Lower leg skin (tissue), 4 donors: ENCODE measurements at regions not wholly inside any gene's neighbourhood (a gene's known extent, or its start where the extent isn't known, plus 50 kb on each side); places are given as distances from the start of the nearest gene placed in this dataset.

ENCODE experiments used
- DNase-seq, 2 donors: peaks; one replicate each; pipeline ENCODE4 v3.0.0-alpha.2; 2019; ENCODE audit warnings: low spot score in 2 of 2
- H3K4me3 ChIP-seq: fragments of 200-600 bp; sonication (generic); 2 replicates; pipeline ENCODE4 v1.5.1; 2017; ENCODE audit warnings: mild to moderate bottlenecking, low read depth; ENCODE audit not compliant: poor library complexity, severe bottlenecking
- POLR2A ChIP-seq, 2 donors: fragments of 450-650 bp; IDR thresholded peaks; one replicate each; pipeline ENCODE4 v1.6.1; 2016 to 2017; ENCODE audit warnings: antibody characterized with exemption in 2 of 2, mild to moderate bottlenecking in 1 of 2, moderate library complexity in 1 of 2
- WGBS, 2 donors: methylation state at CpG; one replicate each; pipeline ENCODE4 v1.1.5; 2018; 5-methylcytosine and 5-hydroxymethylcytosine counted together
- intact Hi-C: fragments of 100-400 bp; cut with DNase I; formaldehyde crosslinking; loops from one replicate; pipeline ENCODE4 v1.15.0; 2023; ENCODE audit warnings: low total_unique reads
- TF ChIP-seq, protein P1 (sequence below), 3 donors: fragments of 450-650 bp; IDR thresholded peaks; one replicate each; pipeline ENCODE4 v1.5.1; 2016; ENCODE audit warnings: antibody characterized with exemption in 3 of 3, mild to moderate bottlenecking in 3 of 3, moderate library complexity in 2 of 3

DNA sequence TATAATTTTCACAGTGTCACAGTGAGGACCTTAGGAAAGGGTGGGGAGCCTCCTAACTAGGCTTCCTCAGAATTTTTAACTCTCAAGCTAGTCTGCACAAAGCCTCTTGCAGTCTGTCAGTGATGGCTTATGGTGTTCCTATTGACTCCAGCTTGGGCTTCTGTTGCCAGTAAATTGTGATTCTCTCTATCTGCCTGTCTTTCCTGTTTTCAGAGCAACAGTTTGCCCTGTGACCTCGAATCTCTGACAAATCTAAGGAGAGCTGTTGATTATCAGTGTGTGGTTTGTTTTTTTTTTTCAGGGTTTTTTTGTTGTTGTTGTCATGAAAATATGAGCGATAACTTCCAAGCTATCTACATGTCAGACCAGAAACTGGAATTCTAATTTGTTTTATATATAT, 423.2 kb upstream of the B3GALT2 start:
- intact Hi-C loops: no loop called here
- DNase-seq: no peak
- no peak overlapping the region for H3K4me3 ChIP-seq
- WGBS, 2 donors: 58 to 69% methylated on average over 2 of the region's 2 CpGs
- TF ChIP-seq POLR2A (IDR thresholded peaks at IDR 0.05): no peak
- TF ChIP-seq, protein P1, sequence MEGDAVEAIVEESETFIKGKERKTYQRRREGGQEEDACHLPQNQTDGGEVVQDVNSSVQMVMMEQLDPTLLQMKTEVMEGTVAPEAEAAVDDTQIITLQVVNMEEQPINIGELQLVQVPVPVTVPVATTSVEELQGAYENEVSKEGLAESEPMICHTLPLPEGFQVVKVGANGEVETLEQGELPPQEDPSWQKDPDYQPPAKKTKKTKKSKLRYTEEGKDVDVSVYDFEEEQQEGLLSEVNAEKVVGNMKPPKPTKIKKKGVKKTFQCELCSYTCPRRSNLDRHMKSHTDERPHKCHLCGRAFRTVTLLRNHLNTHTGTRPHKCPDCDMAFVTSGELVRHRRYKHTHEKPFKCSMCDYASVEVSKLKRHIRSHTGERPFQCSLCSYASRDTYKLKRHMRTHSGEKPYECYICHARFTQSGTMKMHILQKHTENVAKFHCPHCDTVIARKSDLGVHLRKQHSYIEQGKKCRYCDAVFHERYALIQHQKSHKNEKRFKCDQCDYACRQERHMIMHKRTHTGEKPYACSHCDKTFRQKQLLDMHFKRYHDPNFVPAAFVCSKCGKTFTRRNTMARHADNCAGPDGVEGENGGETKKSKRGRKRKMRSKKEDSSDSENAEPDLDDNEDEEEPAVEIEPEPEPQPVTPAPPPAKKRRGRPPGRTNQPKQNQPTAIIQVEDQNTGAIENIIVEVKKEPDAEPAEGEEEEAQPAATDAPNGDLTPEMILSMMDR (IDR thresholded peaks at IDR 0.05): no peak

DNA sequence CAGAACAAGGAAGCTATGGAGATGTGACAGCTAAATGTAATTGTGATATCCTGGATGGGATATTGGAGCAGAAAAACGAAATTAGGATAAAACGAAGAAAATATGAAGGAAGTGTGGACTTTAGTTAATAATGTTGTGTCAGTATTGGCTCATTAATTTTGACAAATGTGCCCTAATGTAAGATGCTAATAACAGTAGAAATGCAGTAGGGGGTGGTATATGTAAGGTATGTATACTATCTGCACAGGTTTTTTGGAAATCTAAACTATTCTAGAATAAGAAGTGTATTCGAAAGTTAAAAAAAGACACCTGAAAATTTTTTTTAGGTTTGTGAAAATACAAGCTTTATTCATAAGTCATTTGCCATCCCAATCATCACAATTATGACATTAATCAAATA, 421.4 kb upstream of the B3GALT2 start:
- intact Hi-C loops: no loop called here
- WGBS, 2 donors: 85 to 92% methylated on average over 3 of the region's 3 CpGs
- TF ChIP-seq, protein P1 (IDR thresholded peaks at IDR 0.05): no peak
- H3K4me3 ChIP-seq: no peak overlapping the region
- DNase-seq: no peak

DNA sequence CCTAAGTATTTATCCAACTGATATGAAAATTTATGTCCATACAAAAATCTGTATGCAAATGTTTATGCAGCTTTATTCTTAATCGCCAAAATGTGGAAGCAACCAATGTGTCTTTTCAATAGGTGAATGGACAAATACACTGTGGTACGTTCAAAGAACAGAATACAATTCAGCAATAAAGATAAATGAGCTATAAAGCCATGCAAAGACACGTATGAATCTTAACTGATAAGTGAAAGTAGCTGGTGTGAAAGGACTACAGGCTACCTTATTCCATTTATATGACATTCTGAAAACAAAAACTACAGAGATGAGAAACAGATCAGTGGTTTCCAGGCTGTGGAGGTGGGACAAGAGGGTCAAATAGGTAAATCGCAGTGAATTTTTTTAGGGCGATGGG, 419.6 kb upstream of the B3GALT2 start:
- TF ChIP-seq POLR2A (IDR thresholded peaks at IDR 0.05): no peak
- TF ChIP-seq, protein P1 (IDR thresholded peaks at IDR 0.05): no peak
- H3K4me3 ChIP-seq: no peak overlapping the region
- 92 to 94% methylated on average over 5 of the region's 5 CpGs for WGBS, 2 donors
- no peak for DNase-seq
- intact Hi-C loops: no loop called here

DNA sequence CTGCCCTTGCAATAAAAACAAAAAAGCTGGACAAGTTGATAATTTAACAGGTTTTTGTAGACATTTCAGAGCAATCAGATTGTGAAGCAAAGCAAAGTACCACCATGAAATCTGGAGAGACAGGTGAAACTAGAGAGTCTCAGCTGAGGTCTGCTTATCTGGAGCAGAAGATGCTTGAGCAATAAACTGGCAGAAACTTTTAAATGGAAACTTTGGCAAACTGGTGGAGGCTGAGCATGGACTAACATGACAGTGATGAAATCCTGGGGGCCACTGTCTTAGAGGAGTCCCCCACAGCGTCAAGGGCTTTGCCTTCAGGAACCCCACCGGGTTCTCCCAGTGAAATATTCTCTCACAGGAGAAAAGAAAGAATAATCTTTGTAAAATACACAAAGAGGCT, 416.3 kb upstream of the B3GALT2 start:
- H3K4me3 ChIP-seq: no peak overlapping the region
- TF ChIP-seq POLR2A (IDR thresholded peaks at IDR 0.05): no peak
- TF ChIP-seq, protein P1 (IDR thresholded peaks at IDR 0.05): no peak
- WGBS, 2 donors: 78 to 82% methylated on average over 2 of the region's 2 CpGs
- intact Hi-C loops: no loop called here
- DNase-seq: no peak

DNA sequence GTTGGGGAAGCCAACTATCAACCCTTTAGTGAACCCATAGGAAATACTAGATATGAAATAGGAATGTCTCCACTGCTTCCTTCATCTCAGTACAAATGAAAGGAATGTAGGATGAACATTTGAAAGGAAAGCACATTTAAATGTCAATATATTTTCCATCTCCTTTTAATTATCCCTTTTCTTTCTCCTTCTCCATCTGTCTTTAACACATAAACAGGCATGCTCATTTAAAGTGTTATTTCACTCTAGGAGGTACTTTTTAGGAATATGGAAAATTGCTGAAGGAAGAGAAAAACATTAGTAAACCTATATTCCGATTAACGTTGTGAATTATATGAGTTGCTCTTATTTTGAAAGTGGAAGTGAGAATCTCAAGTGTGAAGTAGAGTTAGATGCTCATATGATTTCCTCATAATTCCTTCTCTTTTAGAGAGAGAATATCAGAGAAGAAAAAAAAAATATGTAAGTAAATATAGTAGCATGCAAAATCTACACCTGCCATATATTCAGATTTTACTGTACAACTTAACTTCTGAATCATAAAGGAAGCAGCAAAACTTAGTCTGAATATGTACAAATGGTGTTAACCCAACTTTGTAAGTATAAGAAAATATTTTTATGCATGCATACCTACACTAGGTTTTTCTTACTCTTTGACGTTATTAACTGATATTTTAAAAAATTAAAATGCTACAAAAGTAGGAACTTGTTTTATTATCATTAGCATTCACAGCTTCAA, 406.9 kb upstream of the B3GALT2 start:
- DNase-seq: no peak
- no peak for TF ChIP-seq POLR2A (IDR thresholded peaks at IDR 0.05)
- TF ChIP-seq, protein P1 (IDR thresholded peaks at IDR 0.05): no peak
- intact Hi-C loops: no loop called here
- WGBS, 2 donors: 67 to 72% methylated on average over 3 of the region's 3 CpGs
- no peak overlapping the region for H3K4me3 ChIP-seq

DNA sequence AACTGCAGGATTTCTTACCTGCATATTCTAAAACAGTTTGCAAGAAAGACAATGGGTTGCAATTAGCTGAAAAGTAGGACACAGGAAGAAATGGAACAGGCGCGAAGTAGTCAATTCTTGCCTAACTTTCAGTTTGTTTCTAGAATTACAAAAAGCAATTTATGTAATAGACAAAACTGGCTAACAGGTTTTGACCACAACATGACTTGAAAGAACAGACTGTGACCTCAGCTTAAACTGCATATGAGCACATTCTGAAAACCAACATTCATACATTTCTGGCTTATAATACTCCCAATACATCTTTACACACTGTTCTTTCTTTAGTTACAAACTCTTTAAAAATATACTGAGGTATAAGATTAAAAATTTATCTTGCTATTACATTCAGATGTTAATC, 405.9 kb upstream of the B3GALT2 start:
- WGBS, 2 donors: 73 to 80% methylated on average over 2 of the region's 2 CpGs
- H3K4me3 ChIP-seq: no peak overlapping the region
- TF ChIP-seq, protein P1 (IDR thresholded peaks at IDR 0.05): no peak
- no peak for TF ChIP-seq POLR2A (IDR thresholded peaks at IDR 0.05)
- DNase-seq: no peak
- intact Hi-C loops: no loop called here
